ENCODE measurements at regions not wholly inside any gene's neighbourhood (a gene's known extent, or its start where the extent isn't known, plus 50 kb on each side); places are given as distances from the start of the nearest gene placed in this dataset.

DNA sequence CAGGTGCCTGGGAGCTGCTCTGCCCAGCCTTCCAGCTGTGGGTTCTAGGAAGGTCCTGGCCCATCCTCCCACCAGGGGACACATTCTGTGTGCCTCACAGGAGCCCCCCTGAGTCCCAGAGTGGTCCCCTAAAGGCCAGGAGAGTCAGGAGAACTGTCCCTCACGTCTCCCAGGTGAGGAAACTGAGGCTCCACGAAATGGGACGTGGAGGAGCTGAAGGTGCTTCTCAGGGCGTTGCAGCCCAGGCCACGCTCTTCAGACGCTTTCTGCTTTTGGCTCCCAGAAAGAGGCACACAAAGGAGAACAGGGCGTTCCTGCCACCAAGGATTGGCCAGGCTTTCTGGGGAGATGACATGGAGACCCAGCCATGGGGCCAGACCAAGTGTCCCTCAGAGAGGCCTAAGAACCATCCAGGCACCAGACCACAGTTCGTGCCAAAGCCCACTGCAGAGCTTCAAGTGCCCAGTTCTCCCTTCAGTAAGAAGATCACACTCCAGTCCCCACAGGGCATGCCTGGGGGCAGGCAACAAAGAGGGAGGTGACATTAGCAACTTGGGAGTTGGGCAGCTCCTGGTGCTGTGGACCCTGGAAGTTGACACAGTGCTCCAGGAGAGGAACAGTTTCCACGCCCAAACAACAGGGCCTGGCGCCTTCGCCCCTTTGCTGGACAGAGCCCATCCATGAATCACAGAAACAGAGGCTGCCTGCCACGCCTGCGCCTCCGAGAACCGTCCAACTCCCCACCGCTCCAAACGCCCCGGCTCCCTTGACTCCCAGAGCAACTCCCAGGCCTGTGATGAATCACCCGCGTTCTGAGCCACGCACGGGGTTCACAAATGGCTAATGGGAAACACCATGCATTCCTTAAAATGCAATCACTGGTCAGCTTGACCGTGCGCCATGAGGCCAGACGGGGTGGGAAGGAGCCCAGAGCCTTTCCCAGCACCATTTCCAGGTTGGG is 589.2 kb downstream of the BRD1 start:
- Histone ChIP-seq H3K27me3 (ENCODE audit: insufficient read depth) (no peaks in the 10 kb centered on the region), H3K4me1 (ENCODE audit: insufficient read depth) (no peaks in the 10 kb centered on the region), H3K4me2 (no peak overlapping the region), H3K36me3 (ENCODE audit: insufficient read depth) (no peaks in the 10 kb centered on the region), H3K4me3 (no peak overlapping the region), H3K27ac (ENCODE audit: low read depth) (no peak overlapping the region), H2AFZ (no peak overlapping the region), H4K20me1 (replicated peaks; ENCODE audit: insufficient read depth) (no peaks in the 10 kb centered on the region), H3K9me2 (ENCODE audit: insufficient read depth) (no peaks in the 10 kb centered on the region), H3F3A (replicated peaks; ENCODE audit: low read depth) (no peaks in the 10 kb centered on the region), H3K79me2 (replicated peaks; ENCODE audit: insufficient read depth) (no peaks in the 10 kb centered on the region)
- Mint-ChIP-seq H3K27ac (no peak overlapping the region), H3K4me1 (peaks cover 10% of the 10 kb centered on the region), H3K36me3 (ENCODE audit: low read depth) (no peaks in the 10 kb centered on the region; the same call in 2 of the 3 replicates), H3K27me3 (ENCODE audit: insufficient read depth, low read depth, poor library complexity) (peaks cover 9% of the 10 kb centered on the region), H3K9me3 (peaks cover 3% of the 10 kb centered on the region; the same call in 1 of the 3 replicates), H3K4me3 (no peak overlapping the region)
- ATAC-seq (no peak), DNase-seq (ENCODE audit: low spot score) (no peak)
- TF ChIP-seq, protein P1, sequence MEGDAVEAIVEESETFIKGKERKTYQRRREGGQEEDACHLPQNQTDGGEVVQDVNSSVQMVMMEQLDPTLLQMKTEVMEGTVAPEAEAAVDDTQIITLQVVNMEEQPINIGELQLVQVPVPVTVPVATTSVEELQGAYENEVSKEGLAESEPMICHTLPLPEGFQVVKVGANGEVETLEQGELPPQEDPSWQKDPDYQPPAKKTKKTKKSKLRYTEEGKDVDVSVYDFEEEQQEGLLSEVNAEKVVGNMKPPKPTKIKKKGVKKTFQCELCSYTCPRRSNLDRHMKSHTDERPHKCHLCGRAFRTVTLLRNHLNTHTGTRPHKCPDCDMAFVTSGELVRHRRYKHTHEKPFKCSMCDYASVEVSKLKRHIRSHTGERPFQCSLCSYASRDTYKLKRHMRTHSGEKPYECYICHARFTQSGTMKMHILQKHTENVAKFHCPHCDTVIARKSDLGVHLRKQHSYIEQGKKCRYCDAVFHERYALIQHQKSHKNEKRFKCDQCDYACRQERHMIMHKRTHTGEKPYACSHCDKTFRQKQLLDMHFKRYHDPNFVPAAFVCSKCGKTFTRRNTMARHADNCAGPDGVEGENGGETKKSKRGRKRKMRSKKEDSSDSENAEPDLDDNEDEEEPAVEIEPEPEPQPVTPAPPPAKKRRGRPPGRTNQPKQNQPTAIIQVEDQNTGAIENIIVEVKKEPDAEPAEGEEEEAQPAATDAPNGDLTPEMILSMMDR (conservative IDR thresholded peaks at IDR 0.05; ENCODE audit: low read depth in 2 of 2), result no peak
- no peak for TF ChIP-seq ZNF331 (CRISPR knock-in tag; IDR thresholded peaks at IDR 0.05; ENCODE audit: low read depth)
- TF ChIP-seq, protein P2, sequence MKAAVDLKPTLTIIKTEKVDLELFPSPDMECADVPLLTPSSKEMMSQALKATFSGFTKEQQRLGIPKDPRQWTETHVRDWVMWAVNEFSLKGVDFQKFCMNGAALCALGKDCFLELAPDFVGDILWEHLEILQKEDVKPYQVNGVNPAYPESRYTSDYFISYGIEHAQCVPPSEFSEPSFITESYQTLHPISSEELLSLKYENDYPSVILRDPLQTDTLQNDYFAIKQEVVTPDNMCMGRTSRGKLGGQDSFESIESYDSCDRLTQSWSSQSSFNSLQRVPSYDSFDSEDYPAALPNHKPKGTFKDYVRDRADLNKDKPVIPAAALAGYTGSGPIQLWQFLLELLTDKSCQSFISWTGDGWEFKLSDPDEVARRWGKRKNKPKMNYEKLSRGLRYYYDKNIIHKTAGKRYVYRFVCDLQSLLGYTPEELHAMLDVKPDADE (IDR thresholded peaks at IDR 0.05), result no peak
- no peak for TF ChIP-seq CREB1 (CRISPR knock-in tag; IDR thresholded peaks at IDR 0.05; ENCODE audit: low read depth)
- no peak for TF ChIP-seq POLR2AphosphoS5 (IDR thresholded peaks at IDR 0.05; ENCODE audit: low read depth)
- TF ChIP-seq JUNB (IDR thresholded peaks at IDR 0.05; ENCODE audit: unreplicated experiment), result no peak
- no peak for TF ChIP-seq EZH2 (IDR thresholded peaks at IDR 0.05; ENCODE audit: low read depth, unreplicated experiment)
- TF ChIP-seq, protein P3, sequence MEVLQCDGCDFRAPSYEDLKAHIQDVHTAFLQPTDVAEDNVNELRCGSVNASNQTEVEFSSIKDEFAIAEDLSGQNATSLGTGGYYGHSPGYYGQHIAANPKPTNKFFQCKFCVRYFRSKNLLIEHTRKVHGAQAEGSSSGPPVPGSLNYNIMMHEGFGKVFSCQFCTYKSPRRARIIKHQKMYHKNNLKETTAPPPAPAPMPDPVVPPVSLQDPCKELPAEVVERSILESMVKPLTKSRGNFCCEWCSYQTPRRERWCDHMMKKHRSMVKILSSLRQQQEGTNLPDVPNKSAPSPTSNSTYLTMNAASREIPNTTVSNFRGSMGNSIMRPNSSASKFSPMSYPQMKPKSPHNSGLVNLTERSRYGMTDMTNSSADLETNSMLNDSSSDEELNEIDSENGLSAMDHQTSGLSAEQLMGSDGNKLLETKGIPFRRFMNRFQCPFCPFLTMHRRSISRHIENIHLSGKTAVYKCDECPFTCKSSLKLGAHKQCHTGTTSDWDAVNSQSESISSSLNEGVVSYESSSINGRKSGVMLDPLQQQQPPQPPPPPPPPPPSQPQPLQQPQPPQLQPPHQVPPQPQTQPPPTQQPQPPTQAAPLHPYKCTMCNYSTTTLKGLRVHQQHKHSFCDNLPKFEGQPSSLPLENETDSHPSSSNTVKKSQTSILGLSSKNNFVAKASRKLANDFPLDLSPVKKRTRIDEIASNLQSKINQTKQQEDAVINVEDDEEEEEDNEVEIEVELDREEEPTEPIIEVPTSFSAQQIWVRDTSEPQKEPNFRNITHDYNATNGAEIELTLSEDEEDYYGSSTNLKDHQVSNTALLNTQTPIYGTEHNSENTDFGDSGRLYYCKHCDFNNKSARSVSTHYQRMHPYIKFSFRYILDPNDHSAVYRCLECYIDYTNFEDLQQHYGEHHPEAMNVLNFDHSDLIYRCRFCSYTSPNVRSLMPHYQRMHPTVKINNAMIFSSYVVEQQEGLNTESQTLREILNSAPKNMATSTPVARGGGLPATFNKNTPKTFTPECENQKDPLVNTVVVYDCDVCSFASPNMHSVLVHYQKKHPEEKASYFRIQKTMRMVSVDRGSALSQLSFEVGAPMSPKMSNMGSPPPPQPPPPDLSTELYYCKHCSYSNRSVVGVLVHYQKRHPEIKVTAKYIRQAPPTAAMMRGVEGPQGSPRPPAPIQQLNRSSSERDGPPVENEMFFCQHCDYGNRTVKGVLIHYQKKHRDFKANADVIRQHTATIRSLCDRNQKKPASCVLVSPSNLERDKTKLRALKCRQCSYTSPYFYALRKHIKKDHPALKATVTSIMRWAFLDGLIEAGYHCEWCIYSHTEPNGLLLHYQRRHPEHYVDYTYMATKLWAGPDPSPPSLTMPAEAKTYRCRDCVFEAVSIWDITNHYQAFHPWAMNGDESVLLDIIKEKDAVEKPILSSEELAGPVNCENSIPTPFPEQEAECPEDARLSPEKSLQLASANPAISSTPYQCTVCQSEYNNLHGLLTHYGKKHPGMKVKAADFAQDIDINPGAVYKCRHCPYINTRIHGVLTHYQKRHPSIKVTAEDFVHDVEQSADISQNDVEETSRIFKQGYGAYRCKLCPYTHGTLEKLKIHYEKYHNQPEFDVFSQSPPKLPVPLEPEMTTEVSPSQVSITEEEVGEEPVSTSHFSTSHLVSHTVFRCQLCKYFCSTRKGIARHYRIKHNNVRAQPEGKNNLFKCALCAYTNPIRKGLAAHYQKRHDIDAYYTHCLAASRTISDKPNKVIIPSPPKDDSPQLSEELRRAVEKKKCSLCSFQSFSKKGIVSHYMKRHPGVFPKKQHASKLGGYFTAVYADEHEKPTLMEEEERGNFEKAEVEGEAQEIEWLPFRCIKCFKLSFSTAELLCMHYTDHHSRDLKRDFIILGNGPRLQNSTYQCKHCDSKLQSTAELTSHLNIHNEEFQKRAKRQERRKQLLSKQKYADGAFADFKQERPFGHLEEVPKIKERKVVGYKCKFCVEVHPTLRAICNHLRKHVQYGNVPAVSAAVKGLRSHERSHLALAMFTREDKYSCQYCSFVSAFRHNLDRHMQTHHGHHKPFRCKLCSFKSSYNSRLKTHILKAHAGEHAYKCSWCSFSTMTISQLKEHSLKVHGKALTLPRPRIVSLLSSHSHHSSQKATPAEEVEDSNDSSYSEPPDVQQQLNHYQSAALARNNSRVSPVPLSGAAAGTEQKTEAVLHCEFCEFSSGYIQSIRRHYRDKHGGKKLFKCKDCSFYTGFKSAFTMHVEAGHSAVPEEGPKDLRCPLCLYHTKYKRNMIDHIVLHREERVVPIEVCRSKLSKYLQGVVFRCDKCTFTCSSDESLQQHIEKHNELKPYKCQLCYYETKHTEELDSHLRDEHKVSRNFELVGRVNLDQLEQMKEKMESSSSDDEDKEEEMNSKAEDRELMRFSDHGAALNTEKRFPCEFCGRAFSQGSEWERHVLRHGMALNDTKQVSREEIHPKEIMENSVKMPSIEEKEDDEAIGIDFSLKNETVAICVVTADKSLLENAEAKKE (CRISPR knock-in tag; IDR thresholded peaks at IDR 0.05), result no peak

Measured in GM23338 (cell line).